Effector memory CD4-positive, alpha-beta T cell (primary cell): ENCODE measurements at regions not wholly inside any gene's neighbourhood (a gene's known extent, or its start where the extent isn't known, plus 50 kb on each side); places are given as distances from the start of the nearest gene placed in this dataset.

Experiments used
- DNase-seq, 3 donors: peaks; one replicate each; pipeline ENCODE4 v3.0.0-alpha.2; 2020
- H3K27ac ChIP-seq: 2 replicates; pipeline ENCODE4 v1.7.0; 2013; ENCODE audit warnings: mild to moderate bottlenecking, low read length, moderate library complexity; ENCODE audit not compliant: insufficient read depth, poor library complexity, severe bottlenecking
- H3K27me3 ChIP-seq: replicated peaks from 2 replicates; pipeline ENCODE4 v1.7.0; 2013; ENCODE audit warnings: mild to moderate bottlenecking, low read length; ENCODE audit not compliant: insufficient read depth, control insufficient read depth, poor library complexity, severe bottlenecking
- H3K36me3 ChIP-seq: 2 replicates; pipeline ENCODE4 v1.7.0; 2013; ENCODE audit warnings: mild to moderate bottlenecking, low read length, moderate library complexity; ENCODE audit not compliant: control insufficient read depth, insufficient read depth
- H3K4me1 ChIP-seq: 2 replicates; pipeline ENCODE4 v1.7.0; 2013; ENCODE audit warnings: low read length, mild to moderate bottlenecking; ENCODE audit not compliant: control insufficient read depth, insufficient read depth, poor library complexity, severe bottlenecking
- H3K4me3 ChIP-seq: 2 replicates; pipeline ENCODE4 v1.7.0; 2013; ENCODE audit warnings: low read length, low read depth, mild to moderate bottlenecking; ENCODE audit not compliant: insufficient read depth, poor library complexity, severe bottlenecking
- H3K9me3 ChIP-seq: 2 replicates; pipeline ENCODE4 v1.7.0; 2013; ENCODE audit warnings: mild to moderate bottlenecking, low read length, moderate library complexity; ENCODE audit not compliant: control insufficient read depth

DNA sequence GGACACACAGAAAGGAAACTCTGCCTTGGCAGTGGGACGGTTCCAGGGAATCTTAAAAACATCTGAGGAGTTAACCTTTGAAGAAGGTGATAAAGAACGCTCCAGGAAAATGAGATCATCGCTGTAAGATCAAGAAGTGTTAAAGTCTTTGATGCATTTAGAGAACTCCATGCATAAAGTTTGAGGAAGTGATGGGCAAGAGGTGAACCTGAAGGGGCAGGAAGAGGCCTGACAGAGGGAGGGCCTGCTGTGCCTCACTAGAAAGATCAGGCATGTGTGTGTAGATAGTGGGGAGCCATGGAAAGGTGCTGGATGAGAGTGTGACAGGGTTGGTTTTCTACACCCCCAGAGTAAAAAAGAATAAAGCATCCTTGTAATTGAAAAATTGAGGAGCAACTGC is 889.2 kb downstream of the MCTP2 start:
- no peak for DNase-seq
- no peak overlapping the region for H3K4me3 ChIP-seq

DNA sequence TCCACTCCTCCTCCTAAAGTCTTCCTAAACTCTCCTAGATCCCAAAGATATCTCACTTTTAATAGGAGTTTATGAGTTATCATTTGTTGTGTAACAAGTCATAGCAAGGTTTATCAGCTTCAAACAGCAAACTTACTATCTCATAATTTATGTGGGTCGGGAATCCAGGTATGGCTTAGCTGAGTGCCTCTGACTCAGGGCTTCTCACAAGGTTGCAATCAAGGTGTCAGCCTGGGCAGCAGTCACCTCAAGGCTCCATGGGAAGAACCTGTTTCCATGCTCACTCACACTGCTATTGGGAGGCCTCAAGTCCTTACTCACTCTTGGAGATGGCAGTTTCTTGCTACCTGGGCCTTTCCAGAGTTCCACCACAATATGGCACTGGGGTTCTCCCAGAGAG is 889.8 kb downstream of the MCTP2 start:
- H3K4me3 ChIP-seq = no peak overlapping the region
- H3K9me3 ChIP-seq = no peaks in the 10 kb centered on the region
- no peaks in the 10 kb centered on the region for H3K4me1 ChIP-seq
- H3K27ac ChIP-seq = no peak overlapping the region
- DNase-seq = no peak
- H3K27me3 ChIP-seq = no peaks in the 10 kb centered on the region
- H3K36me3 ChIP-seq = no peaks in the 10 kb centered on the region

More for the DNA sequence above, 889.2 kb downstream of the MCTP2 start:
- Histone ChIP-seq H3K36me3 (no peaks in the 10 kb centered on the region), H3K4me1 (no peaks in the 10 kb centered on the region), H3K9me3 (no peaks in the 10 kb centered on the region), H3K27me3 (no peaks in the 10 kb centered on the region), H3K27ac (no peak overlapping the region)

DNA sequence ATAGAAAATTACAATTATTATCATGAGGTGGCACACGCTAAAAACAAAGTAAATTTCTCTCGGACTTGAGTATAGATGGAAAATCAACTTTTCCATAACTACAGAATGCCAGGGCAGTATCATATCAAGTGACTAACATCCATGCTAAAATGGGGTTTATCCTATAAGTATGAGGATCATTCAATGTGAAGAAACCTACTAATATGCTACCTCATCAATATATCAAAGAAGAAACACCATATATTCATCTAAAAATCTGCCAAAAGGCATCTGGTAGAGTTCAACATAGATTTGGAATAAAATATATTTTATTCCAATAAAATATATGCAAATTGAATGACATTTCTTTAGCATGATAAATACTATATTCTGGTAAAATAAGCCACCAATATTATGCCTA is 894.4 kb downstream of the MCTP2 start:
- Histone ChIP-seq H3K4me1 (no peaks in the 10 kb centered on the region), H3K4me3 (no peak overlapping the region), H3K27me3 (no peaks in the 10 kb centered on the region), H3K27ac (no peak overlapping the region), H3K9me3 (no peaks in the 10 kb centered on the region), H3K36me3 (no peaks in the 10 kb centered on the region)
- no peak for DNase-seq

DNA sequence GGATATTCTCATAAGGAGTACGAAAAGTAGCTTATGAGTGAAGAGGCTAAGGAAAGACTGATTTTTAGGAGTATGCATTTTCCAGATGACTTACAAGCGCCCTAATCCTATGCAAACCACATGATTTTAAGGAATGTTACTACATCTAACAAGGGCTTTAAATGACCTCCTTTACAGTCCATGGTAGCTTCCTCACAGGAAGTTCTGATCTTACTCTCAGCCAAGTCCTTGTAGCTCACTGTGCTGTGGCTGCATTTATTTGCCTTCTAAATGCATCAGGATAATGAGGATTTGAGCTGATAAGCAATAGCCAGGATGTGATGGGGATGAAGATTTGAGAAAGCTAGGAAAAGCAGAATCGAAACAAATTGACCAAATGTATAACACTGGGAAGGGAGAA is 896.0 kb downstream of the MCTP2 start:
- H3K27me3 ChIP-seq = no peaks in the 10 kb centered on the region
- no peak overlapping the region for H3K27ac ChIP-seq
- DNase-seq = no peak
- H3K9me3 ChIP-seq = no peaks in the 10 kb centered on the region
- H3K4me1 ChIP-seq = no peaks in the 10 kb centered on the region
- H3K36me3 ChIP-seq = no peaks in the 10 kb centered on the region
- no peak overlapping the region for H3K4me3 ChIP-seq

DNA sequence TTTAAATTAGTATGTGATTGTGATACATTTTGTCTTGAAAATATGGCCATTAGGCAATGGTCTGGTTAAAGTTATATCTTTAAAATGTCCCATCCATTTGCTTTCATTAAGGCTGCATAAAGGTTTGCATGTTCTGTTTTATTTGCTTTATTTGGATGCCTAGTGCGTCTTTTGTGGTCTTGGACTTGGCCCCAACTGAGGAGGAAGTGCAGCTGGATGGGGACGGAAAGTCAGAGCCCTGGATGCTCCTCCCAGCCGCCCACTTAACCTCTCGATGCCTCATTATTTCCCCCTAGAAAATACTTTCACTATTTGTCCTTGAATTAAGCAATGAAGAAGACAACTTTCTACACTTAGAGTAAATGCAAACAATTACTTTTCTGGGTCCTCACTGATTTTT is 898.2 kb downstream of the MCTP2 start:
- no peak overlapping the region for H3K4me3 ChIP-seq
- no peak for DNase-seq

DNA sequence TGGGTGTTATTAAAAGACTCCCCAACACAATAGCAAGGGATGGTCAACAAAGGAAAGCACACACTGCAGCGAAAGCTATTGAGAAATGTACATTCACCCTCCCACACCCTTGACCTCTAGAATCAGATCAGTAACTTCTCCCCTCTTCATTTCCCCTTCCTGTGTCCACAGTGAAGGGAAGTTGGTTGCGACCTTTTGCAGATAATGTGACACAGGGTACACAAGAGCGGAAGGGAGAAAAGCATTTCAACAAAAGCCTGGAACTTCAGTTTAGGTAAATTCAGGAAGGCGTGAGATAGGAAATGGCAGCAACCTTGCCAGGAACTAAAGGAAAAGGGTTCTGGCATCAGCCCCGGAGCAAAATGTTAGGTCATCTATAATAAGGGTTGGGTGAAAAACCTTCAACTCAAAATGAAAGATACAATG is 899.8 kb downstream of the MCTP2 start:
- no peaks in the 10 kb centered on the region for H3K9me3 ChIP-seq
- H3K27me3 ChIP-seq = no peaks in the 10 kb centered on the region
- no peaks in the 10 kb centered on the region for H3K4me1 ChIP-seq
- H3K36me3 ChIP-seq = no peaks in the 10 kb centered on the region
- DNase-seq = no peak
- no peak overlapping the region for H3K27ac ChIP-seq
- H3K4me3 ChIP-seq = no peak overlapping the region

More for the DNA sequence above, 898.2 kb downstream of the MCTP2 start:
- no peaks in the 10 kb centered on the region for H3K4me1 ChIP-seq
- H3K27ac ChIP-seq = no peak overlapping the region
- no peaks in the 10 kb centered on the region for H3K27me3 ChIP-seq
- no peaks in the 10 kb centered on the region for H3K36me3 ChIP-seq
- H3K9me3 ChIP-seq = no peaks in the 10 kb centered on the region

DNA sequence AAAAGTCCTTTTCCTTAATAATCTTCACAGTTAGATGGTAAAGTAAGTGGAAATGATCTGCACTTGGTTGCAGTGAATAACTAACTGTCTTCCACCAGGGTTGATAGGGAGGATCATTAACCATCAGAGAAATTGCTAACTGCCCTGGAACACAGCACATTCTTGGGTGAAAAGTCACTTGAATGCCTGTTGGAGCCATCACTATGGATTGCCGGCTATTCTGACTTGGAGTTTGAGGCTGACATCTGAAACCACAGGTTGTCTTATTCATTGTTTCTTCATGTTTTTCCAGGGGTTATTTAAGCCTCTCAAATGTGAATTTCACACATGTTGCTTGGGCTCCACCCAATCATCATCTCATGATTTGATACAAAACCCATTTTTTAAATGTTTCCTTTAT is 901.4 kb downstream of the MCTP2 start:
- Histone ChIP-seq H3K27ac (no peak overlapping the region), H3K9me3 (no peaks in the 10 kb centered on the region), H3K27me3 (no peaks in the 10 kb centered on the region), H3K36me3 (no peaks in the 10 kb centered on the region), H3K4me1 (no peaks in the 10 kb centered on the region), H3K4me3 (no peak overlapping the region)
- DNase-seq = no peak

DNA sequence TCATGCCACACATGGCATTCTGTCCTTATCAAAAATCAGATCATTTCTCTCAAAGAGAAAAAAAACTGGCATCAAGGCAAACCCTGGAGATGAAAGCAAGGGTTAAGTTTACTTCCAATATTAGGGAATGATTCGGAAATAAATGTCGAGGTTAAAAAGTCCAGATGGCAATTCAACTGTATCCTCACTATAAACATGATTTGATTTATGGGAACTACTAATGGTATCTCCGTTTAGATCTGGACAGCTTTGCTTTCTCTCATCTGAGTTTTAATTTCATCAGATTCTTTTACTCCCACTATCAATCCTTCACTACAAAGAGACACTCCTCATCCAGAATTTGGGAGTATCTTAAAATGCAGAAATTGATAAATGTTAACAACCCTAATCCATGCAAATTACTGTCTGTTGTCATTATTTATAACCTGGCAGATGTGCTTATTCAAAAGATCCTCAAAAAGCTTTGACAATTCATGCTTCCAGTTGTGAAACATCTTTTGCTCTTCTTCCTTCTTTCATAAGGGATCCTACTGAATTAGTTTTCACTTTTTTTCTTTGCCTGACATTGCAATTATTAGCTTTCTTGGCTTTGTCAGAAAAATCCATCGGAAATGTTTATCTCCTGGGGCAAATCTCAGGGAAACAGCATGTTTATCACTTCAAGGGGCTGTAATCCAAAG is 903.2 kb downstream of the MCTP2 start:
- Histone ChIP-seq H3K27ac (no peak overlapping the region), H3K4me3 (no peak overlapping the region), H3K36me3 (no peaks in the 10 kb centered on the region), H3K9me3 (no peaks in the 10 kb centered on the region), H3K27me3 (no peaks in the 10 kb centered on the region), H3K4me1 (no peaks in the 10 kb centered on the region)
- no peak for DNase-seq

DNA sequence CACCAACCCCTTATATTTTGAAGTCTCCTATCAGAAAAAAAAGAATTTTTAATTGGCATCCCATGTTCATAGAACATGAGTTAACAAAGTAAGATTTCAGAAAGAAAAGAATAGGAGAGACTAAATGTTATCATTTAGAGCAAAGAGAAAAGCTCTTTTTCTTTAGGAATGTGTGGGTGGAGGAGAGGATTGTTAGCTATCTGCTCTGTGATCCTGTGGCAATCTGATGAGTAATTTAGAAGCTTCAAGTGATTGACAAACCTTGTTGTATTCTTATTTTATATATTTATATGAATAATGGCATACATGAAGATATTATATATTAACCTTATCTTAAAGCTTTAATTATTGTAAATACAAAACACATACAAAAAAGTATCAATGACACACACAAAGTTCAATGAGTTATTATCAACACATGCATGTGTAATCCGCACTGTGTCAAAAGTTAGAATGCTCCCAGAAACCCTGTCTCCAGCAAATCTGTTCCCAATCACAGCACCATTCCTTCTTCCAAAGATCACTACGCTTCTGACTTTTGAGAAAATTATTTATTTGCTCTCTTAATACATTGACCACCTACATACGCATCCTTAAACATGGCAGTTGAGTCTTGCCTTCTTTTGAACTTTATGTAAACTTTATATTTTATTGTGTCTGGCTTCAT is 907.4 kb downstream of the MCTP2 start:
- no peak for DNase-seq
- H3K4me3 ChIP-seq = no peak overlapping the region

DNA sequence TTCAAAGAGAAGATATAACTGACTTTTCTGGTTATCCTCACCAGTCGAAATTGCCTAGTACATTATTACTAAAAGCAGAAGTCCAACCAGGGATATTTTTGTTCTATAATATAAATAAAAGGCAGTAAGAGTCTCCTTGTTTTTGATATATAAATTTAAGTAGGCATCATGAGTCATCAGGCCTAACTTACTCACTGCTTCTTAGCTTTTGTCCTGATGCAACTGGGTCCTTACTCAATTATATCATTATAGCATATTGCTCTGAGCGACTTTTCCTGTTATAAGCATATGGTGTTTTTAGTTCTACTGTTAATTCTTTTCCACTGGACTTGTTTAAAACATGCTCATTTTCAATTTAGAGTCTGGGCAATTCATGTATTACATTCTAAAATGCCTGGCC is 910.1 kb downstream of the MCTP2 start:
- Histone ChIP-seq H3K27me3 (no peaks in the 10 kb centered on the region), H3K36me3 (no peaks in the 10 kb centered on the region), H3K27ac (no peak overlapping the region), H3K4me1 (no peaks in the 10 kb centered on the region), H3K9me3 (no peaks in the 10 kb centered on the region), H3K4me3 (no peak overlapping the region)
- no peak for DNase-seq

More for the DNA sequence above, 907.4 kb downstream of the MCTP2 start:
- no peaks in the 10 kb centered on the region for H3K27me3 ChIP-seq
- no peak overlapping the region for H3K27ac ChIP-seq
- H3K36me3 ChIP-seq = no peaks in the 10 kb centered on the region
- H3K9me3 ChIP-seq = no peaks in the 10 kb centered on the region
- H3K4me1 ChIP-seq = no peaks in the 10 kb centered on the region
